ENCODE measurements at regions not wholly inside any gene's neighbourhood (a gene's known extent, or its start where the extent isn't known, plus 50 kb on each side); places are given as distances from the start of the nearest gene placed in this dataset.
"Not testable (repeated sequence)": the region's sequence is repeated elsewhere in the genome, so short reads cannot be mapped to it uniquely, and the experiment has no call there.

DNA sequence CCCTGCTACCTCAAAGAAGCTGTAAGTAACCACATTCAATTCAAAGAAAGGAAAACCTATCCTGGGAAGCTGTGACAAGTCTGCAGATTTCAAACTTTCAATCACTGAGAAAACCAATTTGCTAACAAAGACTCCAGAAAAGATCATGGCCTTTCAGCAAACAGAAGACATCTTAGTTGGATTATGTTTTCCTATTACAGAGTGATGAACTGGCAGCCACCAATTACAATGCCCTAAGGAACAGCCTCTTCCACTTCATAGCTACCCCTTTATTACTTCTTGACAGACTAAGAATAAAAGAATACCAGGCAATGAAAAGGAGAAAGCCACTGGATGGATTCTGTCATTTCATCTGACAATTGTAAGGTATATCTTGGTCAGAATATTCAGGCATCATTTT, 128.2 kb upstream of the RASEF start:
- no peak overlapping the region for H3K4me3 ChIP-seq (replicated peaks; ENCODE audit: insufficient read depth, low read length)
- no peak for DNase-seq (ENCODE audit: low read depth in 1 of 2, low spot score in 1 of 2)
- H3K27ac ChIP-seq (replicated peaks) = no peak overlapping the region
- no peaks in the 10 kb centered on the region for H3K27me3 ChIP-seq (ENCODE audit: insufficient read depth, poor library complexity, severe bottlenecking)
- TF ChIP-seq SPI1 (IDR thresholded peaks at IDR 0.05; ENCODE audit: borderline replicate concordance, low read depth) (no peak), GABPA (IDR thresholded peaks at IDR 0.05; ENCODE audit: low read depth) (no peak), CTCF (IDR thresholded peaks at IDR 0.05; ENCODE audit: insufficient read depth, low read length) (no peak), POLR2AphosphoS5 (IDR thresholded peaks at IDR 0.05; ENCODE audit: low read depth) (no peak), REST (IDR thresholded peaks at IDR 0.05; ENCODE audit: insufficient replicate concordance, low read depth) (no peak)

DNA sequence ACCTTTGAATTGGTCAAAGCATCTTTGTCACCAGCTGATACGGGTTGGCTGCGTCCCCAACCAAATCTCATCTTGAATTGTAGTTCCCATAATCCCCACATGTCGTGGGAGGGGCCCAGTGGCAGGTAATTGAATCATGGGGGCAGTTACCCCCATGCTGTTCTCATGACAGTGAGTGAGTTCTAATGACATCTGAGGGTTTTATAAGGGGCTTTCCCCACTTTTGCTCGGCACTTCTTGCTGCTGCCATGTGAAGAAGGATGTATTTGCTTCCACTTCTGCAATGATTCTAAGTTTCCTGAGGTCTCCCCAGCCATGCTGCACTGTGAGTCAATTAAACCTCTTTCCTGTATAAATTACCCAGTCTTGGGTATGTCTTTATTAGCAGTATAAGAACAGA, 126.1 kb upstream of the RASEF start:
- H3K27ac ChIP-seq (replicated peaks); H3K4me3 ChIP-seq (replicated peaks; ENCODE audit: insufficient read depth, low read length); DNase-seq (ENCODE audit: low read depth in 1 of 2, low spot score in 1 of 2); H3K27me3 ChIP-seq (ENCODE audit: insufficient read depth, poor library complexity, severe bottlenecking): not testable (repeated sequence)

GRCh38 chr9:83188277-83188676, 125.3 kb upstream of the RASEF start:
- Histone ChIP-seq H3K4me3 (replicated peaks; ENCODE audit: insufficient read depth, low read length) (no peak overlapping the region), H3K27ac (replicated peaks) (no peak overlapping the region), H3K27me3 (ENCODE audit: insufficient read depth, poor library complexity, severe bottlenecking) (no peaks in the 10 kb centered on the region)
- no peak for TF ChIP-seq SPI1 (IDR thresholded peaks at IDR 0.05; ENCODE audit: borderline replicate concordance, low read depth)
- TF ChIP-seq POLR2AphosphoS5 (IDR thresholded peaks at IDR 0.05; ENCODE audit: low read depth) = no peak
- no peak for TF ChIP-seq REST (IDR thresholded peaks at IDR 0.05; ENCODE audit: insufficient replicate concordance, low read depth)
- no peak for TF ChIP-seq GABPA (IDR thresholded peaks at IDR 0.05; ENCODE audit: low read depth)
- no peak for TF ChIP-seq CTCF (IDR thresholded peaks at IDR 0.05; ENCODE audit: insufficient read depth, low read length)
- peak; percentile 37 to 64 for DNase-seq (ENCODE audit: low read depth in 1 of 2, low spot score in 1 of 2)

DNA sequence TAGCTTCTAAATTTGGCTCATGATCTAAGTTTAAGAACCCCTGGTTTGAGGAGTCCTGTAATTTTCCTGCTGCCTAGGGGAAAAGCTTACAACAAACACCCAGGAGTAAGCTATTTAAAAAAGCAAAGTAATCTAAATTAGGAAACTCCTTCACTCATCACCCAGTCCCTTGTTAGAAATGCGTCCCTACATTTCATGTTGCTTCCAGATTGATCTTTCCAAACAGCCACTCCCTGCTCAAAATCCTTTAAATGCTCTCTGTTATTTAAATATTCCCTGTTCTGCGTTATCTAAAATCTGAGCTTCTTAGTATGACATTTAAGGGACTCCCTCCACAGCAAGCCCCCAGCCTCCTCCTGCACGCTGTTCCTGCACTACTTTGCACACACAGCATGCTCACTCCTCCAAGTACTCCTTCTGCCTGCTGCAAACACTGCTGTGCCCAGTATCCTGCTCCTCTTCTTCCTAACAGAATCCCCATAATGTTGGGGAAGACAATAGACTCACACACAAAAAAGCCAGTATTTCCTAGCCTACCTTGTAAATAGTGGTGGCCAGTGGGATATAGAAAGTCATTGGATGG, 123.3 kb upstream of the RASEF start:
- Histone ChIP-seq H3K27ac (replicated peaks) (no peak overlapping the region), H3K4me3 (replicated peaks; ENCODE audit: insufficient read depth, low read length) (no peak overlapping the region), H3K27me3 (ENCODE audit: insufficient read depth, poor library complexity, severe bottlenecking) (no peaks in the 10 kb centered on the region)
- no peak for DNase-seq (ENCODE audit: low read depth in 1 of 2, low spot score in 1 of 2)
- TF ChIP-seq CTCF (IDR thresholded peaks at IDR 0.05; ENCODE audit: insufficient read depth, low read length) (no peak), REST (IDR thresholded peaks at IDR 0.05; ENCODE audit: insufficient replicate concordance, low read depth) (no peak), POLR2AphosphoS5 (IDR thresholded peaks at IDR 0.05; ENCODE audit: low read depth) (no peak), GABPA (IDR thresholded peaks at IDR 0.05; ENCODE audit: low read depth) (no peak), SPI1 (IDR thresholded peaks at IDR 0.05; ENCODE audit: borderline replicate concordance, low read depth) (no peak)
